GOT3 (cell line): ENCODE measurements at regions not wholly inside any gene's neighbourhood (a gene's known extent, or its start where the extent isn't known, plus 50 kb on each side); places are given as distances from the start of the nearest gene placed in this dataset.
A peak's percentile ranks its signal among the peaks of the same experiment; 100 is the strongest.

Experiments used
- DNase-seq: peaks from one replicate; lab custom pipeline; 2025; ENCODE audit warnings: mixed read lengths; lab: John Stamatoyannopoulos, UW

DNA sequence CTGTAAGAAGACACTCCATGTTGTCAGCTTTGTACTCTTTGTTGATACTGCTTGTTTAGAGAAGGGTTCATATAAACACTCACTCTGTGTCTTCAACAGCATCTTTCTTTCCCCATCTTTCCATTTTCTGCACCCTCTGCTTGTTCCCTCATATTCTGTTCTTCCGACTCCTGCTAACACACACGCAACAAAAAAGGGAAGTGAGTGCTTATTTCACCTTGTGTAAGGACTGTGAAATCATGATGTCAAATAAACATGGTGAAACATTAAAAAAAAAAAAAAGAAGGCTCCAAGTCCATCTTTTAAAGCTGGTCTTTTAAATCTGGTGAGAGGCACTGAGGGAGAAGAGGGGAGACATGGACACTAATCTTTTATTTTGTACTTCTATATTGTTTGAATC, 145.4 kb downstream of the RPAP3 start:
- no peak for DNase-seq

DNA sequence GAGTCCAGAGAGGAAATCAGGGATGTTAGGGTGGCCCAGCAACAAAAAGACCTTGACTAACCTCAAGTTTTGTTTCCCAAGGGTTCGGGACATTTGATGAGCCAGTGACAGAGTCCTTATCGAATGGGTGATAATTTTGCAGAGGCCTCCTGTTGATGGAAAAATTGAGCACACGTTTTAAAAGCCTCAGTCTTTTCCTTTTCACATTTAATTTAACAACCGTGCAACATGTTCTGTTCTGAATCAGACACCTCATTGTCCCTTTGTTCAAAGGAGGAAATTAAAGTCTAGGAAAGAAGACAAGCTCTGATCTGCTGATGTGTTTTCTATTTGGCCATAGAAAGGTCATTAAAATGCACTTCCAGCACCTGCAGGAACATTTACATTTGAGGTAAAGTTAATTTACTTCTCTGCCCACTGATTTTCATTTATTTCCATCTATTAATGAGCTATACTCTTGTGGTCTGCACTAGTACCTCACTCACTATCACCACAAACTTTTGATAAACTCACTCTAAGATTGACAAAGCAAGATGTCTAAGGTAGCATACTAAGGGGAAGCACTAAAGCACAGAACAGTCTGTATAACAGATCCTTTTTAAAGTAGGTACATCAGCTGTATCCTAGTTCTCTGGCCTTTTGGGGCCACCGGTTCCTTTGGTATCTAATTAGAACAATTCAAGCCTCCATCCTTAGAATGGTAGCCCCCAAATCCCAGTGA, 147.0 kb downstream of the RPAP3 start:
- no peak for DNase-seq

DNA sequence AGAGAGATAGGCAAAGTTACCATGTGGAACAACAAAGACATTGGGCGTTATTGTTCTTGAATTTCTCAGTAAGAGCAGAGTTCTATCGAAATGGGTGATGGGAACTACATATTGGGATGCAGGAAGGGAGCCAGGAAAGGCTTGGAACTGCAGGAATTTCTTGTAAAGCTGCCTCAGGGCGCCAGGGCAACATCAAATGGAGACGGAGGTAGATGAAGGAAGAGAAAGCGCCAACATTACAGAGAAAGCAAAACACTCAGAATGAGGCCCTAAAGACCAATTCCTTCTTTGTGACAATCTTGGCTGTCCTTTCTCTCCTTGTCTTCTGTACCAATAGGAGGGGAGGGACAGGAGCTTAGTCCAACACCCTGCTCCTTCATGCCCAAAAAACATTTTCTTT, 148.4 kb downstream of the RPAP3 start:
- no peak for DNase-seq

DNA sequence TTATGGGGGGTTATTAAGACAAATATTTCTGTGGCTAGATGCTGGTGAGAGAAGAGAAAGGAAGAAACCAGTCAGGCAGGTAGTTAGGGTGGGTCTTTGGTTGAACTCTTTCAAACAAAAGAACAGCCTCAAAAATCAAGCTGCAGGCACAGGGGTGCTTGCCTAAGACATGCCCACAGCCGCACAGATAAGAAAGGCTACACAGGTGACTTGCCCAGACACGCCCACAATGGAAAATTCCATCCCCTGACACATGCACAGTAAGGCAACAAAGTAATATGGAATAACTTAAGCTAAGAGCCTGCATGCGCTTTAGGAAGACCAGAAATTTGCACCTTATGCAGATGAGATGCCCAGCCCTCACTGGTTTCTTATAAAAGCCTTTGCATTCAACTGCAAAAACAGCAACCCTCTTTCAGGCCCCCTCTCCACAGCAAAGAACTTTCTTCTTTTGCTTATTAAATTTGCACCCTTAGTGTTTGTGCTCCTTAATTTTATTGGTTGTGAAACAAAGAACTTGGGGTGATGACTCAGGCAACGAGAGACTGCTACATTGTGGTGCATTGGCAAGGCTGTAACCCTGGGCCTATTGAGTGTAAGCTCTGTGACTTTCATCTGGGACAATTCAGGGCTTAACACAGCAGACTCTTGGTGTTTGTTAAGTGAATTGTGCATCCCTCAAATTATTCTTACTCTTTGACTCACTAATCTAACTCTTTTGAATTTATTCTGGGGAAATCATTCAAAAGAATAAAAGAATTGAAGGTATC, 149.4 kb downstream of the RPAP3 start:
- DNase-seq, result no peak

DNA sequence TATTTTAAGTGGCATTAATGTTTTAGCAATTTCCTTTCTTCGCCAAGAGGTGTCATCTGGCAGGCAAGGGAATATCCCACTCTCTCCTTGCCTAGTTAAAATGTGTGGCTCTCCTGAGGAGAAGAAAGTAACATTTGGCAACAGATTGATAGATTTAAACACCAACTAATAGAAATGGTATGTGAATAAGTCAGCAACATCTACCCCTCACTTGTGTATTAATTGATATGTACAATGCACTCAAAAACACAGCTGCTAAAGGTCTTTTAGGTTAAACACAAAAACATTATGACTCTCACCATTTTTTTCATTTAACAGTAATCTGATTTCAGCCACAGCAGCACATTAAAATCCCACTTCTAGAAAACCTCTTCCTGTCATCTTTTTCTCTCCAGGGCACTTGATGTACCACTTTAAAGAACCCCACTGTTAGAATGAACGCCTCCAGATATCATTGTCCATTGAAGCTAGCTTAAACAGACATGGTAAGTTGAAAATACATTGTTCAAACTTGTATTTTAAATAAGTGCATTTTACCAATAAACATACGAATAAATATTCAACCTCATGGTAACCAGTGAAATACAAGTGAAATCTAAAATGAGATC, 151.7 kb downstream of the RPAP3 start:
- no peak for DNase-seq

DNA sequence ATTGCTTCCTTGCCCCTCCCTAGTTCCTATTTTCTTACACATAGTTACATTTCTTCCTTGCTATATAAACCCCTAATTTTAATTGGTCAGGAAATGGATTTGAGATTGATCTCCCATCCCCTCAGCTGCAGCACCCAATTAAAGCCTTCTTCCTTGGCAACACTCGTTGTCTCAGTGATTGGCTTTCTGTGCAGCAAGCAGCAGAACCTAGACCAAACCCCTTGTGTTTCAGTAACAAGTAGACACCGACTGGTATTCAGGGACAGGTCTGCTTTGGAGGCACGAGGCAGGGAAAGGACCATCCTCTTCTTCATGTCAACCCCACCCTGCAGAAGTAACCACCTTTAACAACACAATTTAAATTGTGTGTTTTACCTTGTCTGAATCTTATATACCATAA, 152.6 kb downstream of the RPAP3 start:
- DNase-seq, result no peak

DNA sequence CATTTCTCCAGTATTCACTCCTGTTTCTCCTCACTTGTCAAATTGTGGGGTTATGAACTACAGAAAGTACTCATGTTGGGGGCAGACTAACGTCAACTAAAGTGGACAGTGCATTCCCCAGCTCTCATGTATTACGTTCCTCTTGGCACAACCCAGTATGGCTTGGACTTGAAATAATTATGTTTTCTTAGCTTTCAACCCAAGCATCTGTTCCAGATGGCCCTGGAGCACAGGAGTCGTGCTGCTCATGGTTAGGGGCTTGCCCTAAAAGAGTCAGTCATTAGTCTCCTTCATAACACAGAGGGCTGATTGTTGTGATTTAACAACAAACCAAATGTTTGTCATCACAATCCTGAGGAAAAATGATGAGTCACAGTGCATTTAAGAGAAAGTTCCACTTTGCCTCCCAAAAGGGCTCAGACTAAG, 154.4 kb downstream of the RPAP3 start:
- no peak for DNase-seq

DNA sequence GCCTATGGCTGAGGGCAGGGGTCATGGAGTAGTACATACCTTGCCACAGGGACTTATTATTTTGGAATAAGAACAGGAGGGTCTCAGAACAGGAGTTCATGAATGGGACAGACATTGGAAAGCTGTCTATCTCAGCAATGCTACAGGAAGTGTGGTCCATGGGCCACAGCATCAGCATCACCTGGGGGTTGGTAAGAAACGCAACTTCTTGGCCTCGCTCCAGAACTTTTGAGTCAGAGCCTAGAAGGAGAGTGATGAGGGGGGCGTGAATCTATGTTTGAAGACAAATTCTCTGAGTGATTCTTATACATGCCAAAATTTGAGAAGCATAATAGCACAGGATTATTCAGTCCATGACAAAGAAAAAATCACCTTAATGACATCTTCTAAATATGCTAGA, 156.6 kb downstream of the RPAP3 start:
- DNase-seq, result no peak

DNA sequence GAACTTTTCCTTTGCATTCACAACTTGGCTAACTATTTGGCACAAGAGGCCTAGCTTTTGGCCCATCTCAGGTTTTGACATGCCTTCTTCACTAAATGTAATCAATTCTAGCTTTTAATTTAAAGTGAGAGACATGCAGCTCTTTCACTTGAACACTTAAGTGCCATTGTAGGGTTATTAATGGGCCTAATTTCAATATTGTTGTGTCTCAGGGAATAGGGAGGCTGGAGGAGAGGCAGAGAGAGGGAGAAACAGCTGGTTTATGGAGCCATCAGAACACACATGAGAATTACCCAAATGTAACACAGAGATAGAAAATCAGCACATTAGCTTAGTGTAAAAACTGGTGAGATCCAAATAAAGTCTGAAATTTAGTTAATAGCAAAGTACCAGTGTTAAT, 157.4 kb downstream of the RPAP3 start:
- no peak for DNase-seq

DNA sequence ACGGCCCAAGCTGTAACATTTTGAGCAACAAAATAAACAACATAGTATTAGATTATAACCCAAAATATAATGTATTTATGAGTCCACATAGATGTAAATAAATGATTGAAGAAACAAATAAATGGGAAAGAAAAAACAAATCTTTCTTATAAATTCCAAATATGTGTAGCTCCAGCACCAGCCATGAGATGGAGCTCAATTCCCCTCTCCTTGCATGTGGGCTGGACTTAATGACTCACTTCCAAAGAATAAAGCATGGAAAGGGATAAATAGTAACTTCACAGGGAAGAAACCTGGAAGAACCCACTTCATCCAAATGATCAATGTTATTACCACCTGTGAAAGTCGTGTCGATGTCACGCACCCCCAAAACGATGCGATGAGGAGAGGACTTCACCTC, 158.8 kb downstream of the RPAP3 start:
- DNase-seq, result no peak

DNA sequence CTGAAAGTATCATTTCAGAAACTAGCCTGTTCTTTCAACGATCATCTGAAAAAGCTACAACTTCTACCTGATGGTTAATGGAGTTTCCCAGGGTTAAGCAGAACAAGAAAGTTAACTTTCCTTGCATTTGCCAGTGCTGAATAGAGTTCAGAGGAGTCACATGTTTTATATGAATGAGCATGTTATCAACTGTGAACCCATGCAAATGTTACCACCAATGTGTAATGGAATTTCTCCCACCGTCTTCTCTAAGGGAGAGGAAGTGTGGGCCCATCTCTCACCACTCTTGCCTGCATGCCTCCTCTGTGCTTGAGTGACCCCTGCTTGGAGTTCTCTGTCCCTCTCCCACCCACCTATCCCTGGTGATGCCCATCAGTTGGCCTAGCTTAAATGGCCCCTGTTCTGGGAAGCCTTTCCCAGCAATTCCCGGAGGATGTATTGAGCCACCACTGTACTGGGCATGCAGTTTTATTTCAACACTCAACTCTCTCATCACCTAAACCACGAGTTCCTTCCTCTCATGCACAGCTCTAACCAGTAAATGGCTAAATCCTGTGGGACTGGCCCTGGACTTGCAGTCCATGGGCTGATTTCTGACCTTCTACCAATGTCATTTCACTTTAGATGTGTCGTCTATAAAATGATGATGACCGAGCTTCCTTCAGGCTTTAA, 159.8 kb downstream of the RPAP3 start:
- DNase-seq, result no peak

DNA sequence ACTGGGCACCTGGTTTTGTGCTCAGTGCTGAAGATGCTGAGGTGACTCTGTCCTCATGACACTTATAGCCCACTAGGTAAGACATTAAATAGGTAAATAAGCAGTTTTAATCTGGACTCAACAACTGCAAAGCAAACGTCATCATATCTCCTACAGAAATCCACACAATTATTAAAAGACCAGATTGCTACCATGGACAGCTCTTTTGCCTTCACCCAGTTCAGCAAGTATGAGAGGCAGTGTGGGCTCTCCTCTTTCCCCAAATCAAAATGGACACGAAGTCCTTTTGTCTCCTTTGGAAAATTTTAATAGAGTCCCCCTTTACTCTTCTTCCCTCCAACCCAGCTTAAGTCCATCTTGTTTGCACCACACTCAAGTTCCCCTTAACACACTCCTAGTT, 171.1 kb downstream of the RPAP3 start:
- no peak for DNase-seq

DNA sequence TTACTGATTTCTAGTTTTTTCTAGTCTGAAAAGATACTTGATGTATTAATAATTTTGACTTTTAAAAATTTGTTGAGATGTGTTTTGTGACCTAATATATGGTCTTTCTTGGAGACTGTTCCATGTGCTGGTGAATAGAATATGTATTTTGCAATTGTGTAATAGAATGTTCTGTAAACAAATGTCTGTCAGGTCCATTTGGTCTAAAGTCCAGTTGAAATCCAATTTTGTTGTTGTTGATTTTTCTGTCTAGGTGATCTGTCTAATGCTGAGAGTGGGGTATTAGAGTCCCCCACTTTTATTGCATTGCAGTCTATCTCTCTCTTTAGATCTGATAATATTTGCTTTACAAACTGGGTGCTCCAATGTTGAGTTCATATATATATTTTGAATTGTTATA, 175.8 kb downstream of the RPAP3 start:
- DNase-seq, result no peak

DNA sequence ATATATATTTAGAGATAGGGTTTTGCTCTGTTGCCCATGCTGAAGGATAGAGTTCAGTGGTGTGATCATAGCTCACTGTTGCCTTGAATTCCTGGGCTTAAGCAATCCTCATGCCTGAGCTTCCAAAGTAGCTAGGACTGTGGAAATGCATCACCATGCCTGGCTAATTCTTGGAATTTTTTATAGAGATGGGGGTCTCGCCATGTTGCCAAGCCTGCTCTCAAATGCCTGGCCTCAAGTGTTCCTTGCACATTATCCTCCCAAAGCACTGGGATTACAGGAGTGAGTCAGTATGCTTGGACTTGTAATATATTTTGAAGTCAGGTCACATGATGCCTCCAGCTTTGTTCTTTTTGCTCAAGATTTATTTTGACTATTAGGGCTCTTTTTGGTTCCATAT, 178.0 kb downstream of the RPAP3 start:
- no peak for DNase-seq

DNA sequence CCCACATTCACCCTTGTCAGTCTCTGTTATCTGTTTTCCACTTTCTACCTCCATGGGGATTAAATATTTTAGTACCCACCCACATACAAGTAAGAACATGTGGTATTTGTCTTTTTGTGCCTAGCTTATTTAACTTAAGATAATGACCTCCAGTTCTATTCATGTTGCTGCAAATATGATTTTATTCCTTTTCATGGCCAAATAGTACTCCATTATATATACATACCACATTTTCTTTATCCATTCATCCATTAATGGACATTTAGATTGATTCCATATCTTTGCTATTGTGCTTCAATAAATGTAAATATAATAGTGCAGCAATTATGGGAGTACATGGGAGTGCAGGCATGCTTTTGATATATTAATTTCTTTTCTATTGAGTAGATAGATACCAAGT, 185.8 kb downstream of the RPAP3 start:
- DNase-seq, result no peak

DNA sequence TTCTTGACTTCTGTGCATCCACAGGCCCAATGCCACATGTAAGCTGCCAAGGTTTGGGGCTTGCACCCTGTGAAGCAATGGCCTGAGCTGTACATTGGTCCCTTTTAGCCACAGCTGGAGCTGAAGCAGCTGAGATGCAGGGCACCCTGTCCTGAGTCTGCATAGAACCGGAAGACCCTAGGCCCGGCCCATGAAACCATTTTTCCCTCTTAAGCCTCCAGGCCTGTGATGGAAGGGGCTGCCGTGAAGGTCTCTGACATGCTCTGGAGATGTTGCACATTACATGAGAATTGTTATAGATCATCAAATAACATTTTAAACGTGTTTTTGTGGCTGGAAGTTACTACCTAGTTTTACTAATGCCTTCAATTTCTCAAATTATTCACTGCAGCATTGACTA, 188.7 kb downstream of the RPAP3 start:
- no peak for DNase-seq

DNA sequence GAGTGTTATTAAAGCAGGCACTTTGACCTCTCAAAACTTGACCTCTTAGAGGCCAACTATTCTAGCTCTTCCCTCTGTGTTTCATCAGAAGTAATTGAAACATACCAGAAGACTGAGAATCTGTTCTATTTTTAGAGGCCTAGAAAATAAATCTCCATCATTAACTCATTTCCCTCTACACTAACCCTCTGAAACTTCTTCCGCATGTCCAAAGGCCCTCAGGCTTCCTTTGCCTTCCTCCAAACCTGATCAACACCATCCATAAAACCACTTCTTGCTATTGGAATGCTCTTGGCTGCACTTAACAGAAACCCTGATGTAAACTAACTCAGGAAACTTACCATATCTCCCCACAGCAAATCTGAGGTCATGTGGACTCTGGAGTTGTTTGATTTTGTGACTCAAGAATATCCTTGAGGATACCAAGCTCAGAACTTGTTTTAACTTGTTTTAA, 196.4 kb downstream of the RPAP3 start:
- peak; percentile 11 for DNase-seq

DNA sequence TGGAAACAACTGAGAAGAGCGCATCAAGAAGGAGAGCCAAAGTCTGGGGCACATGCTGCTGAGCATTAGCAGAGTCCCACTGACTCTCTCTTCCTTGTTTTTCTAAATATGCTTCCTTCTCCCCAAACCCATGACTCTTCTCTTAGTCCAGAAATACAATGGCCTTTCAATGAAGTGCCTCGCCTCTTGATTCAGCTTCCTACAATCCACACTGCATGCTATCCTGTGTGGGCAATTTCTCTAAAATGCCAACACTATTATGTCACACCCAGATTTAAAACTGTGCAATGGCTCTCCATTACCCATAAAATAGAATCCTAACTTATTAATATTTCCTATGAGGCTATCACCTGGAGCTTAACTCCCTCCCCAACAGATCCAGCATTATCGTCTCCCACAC, 198.6 kb downstream of the RPAP3 start:
- DNase-seq, result no peak

DNA sequence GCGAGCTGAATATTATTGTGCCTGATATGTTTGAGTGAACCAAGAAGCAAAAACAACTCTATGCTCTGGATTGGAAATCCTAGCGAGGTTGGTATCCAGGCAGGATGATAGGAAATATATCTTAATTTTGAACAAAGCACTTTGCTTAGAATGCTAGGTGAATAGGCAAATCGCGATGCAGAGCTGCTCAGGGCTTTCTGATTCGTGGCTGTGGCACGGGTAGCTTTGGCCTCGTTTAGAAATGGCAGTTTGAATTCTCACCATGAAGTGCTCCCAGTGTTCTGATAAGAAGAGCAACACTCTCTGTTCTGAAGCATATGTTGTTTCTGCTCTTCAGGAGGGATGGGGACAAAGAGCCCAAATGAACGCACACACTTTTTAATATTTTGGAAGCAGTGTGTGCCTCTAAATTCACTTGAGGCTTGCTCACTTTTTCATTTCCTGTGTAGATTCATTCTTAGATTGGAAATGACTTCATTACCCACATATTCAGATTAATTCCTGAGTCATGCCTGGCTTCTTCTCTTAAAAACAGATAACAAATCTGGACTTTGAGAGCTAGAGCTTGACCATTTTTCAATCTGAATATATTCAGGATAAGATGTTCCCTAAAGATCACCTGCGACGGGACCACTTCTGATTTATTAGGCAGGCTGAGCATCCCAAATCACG, 200.9 kb downstream of the RPAP3 start:
- DNase-seq, result no peak

DNA sequence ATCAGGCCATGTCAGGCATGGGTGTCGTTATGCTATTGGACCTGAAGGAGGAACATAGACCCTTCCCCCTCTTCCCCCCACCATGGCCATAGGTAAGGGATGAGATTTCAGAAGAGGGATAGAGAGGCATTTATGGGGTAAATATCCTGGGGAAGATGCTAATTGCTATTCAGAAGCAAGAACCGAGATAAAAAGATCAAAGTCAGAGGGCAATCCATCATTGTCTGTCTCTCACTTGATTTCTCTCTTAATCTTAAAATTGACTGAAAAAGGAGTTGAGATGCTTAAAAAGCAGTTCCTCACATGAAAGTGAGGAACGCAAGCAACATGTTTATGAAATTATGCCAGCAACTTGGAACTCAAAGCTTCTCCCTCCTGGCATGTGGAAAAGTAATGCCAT, 212.0 kb downstream of the RPAP3 start:
- DNase-seq, result no peak

DNA sequence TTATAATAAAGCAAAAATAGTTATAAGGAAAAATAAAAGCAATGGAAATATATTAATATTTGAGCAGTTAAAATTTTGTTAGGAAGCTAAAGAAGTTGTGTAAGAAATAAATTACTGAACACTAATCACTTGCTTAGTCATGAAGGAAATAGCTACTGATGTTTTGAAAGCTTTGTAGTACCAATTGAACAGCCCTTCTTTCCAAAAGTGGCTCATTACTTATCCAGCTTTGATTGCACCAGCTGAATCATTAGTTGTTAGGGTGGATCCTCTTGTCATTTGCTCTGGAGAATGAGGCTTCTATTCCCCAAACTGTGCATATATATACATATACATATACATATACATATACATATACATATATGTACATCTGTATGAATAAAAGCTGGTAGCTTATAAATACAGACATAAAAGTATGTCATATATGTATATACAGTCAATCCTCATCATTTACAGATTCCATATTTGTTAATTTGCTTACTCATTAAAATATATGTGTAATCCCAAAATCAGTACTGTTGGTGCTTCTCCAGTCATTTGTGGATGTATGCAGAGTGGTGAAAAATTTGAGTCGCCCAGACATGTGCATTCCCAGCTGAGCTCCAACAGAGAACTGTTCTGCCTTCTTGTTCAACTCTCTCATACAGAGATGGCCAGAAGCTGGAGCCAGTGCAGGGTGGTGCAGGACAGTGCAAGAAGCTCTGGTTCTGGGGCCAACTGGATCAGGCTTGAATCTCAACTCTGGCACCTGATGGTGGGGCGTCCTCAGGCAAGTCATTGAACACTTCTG, 214.1 kb downstream of the RPAP3 start:
- no peak for DNase-seq
